ENCODE measurements at regions not wholly inside any gene's neighbourhood (a gene's known extent, or its start where the extent isn't known, plus 50 kb on each side); places are given as distances from the start of the nearest gene placed in this dataset.

- TF ChIP-seq JUN (IDR thresholded peaks at IDR 0.05; ENCODE audit: borderline replicate concordance, insufficient read depth, insufficient read length, low read depth) = no peak
- no peak for TF ChIP-seq GATA2 (IDR thresholded peaks at IDR 0.05; ENCODE audit: insufficient read depth, insufficient read length, low read depth, low read length)
- TF ChIP-seq POLR2AphosphoS5 (IDR thresholded peaks at IDR 0.05; ENCODE audit: insufficient read depth, low read depth, low read length) = no peak
- no peak for TF ChIP-seq EZH2 (IDR thresholded peaks at IDR 0.05; ENCODE audit: borderline replicate concordance, low read depth, low read length, severe bottlenecking)
- no peak for TF ChIP-seq MAX (IDR thresholded peaks at IDR 0.05; ENCODE audit: insufficient read depth, insufficient read length)
- no peak for TF ChIP-seq POLR2A (IDR thresholded peaks at IDR 0.05; ENCODE audit: low read depth, low read length)
- TF ChIP-seq FOS (IDR thresholded peaks at IDR 0.05; ENCODE audit: borderline replicate concordance, insufficient read depth, low read length) = no peak
- no peak for FAIRE-seq
- POLR2A ChIA-PET = no interaction called here
- H2AFZ ChIP-seq (ENCODE audit: low read depth, low read length) = no peak overlapping the region
- H3K4me2 ChIP-seq (ENCODE audit: insufficient read depth, low read length) = no peak overlapping the region
- no peak overlapping the region for H3K9ac ChIP-seq (replicated peaks; ENCODE audit: extremely low read depth, insufficient read depth, low read length)
- dilution Hi-C loops (cut with MboI; ENCODE audit: extremely low pct_ligation_motif_present, low sequenced_read_pairs) (no loop called here), intact Hi-C loops (cut with micrococcal nuclease) (no loop called here)
- H3K27me3 ChIP-seq (ENCODE audit: control insufficient read depth in 2 of 2, insufficient read depth in 2 of 2, low read length in 2 of 2) = no peaks in the 10 kb centered on the region
- H3K4me3 ChIP-seq (replicated peaks in 1 of 3; ENCODE audit: insufficient read depth in 1 of 3, low read depth in 1 of 3, low read length in 3 of 3) = no peak overlapping the region
- H3K9me3 ChIP-seq (replicated peaks; ENCODE audit: control insufficient read depth, insufficient read depth, low read length) = no peaks in the 10 kb centered on the region
- no peaks in the 10 kb centered on the region for H3K79me2 ChIP-seq (ENCODE audit: control insufficient read depth, insufficient read depth, low read length)
- no peaks in the 10 kb centered on the region for H3K36me3 ChIP-seq (ENCODE audit: control insufficient read depth in 2 of 2, extremely low read depth in 1 of 2, insufficient read depth in 2 of 2, low read length in 2 of 2)
- CTCF ChIA-PET = no interaction called here
- H3K9me1 ChIP-seq (replicated peaks; ENCODE audit: control insufficient read depth, extremely low read depth, insufficient read depth, low read length) = no peaks in the 10 kb centered on the region
- no TSS peak for BruUV-seq (replicated peaks)
- no peaks in the 10 kb centered on the region for H3K4me1 ChIP-seq (ENCODE audit: control insufficient read depth, extremely low read depth, insufficient read depth, low read length)
- H3K27ac ChIP-seq (ENCODE audit: insufficient read depth, low read depth, low read length) = no peak overlapping the region
- DNase-seq (ENCODE audit: low read depth, low spot score) = no peak
- H4K20me1 ChIP-seq (replicated peaks; ENCODE audit: control insufficient read depth, extremely low read depth, insufficient read depth, low read length) = no peaks in the 10 kb centered on the region
Measured at GRCh38 chr14:56868660-56869059, 58.4 kb upstream of the OTX2 start.

GRCh38 chr14:56862836-56863235, 52.6 kb upstream of the OTX2 start:
- Histone ChIP-seq H3K36me3 (ENCODE audit: control insufficient read depth in 2 of 2, extremely low read depth in 1 of 2, insufficient read depth in 2 of 2, low read length in 2 of 2) (no peaks in the 10 kb centered on the region), H3K9ac (replicated peaks; ENCODE audit: extremely low read depth, insufficient read depth, low read length) (no peak overlapping the region), H3K27ac (ENCODE audit: insufficient read depth, low read depth, low read length) (no peak overlapping the region), H3K9me1 (replicated peaks; ENCODE audit: control insufficient read depth, extremely low read depth, insufficient read depth, low read length) (no peaks in the 10 kb centered on the region), H4K20me1 (replicated peaks; ENCODE audit: control insufficient read depth, extremely low read depth, insufficient read depth, low read length) (no peaks in the 10 kb centered on the region), H3K4me3 (replicated peaks in 1 of 3; ENCODE audit: insufficient read depth in 1 of 3, low read depth in 1 of 3, low read length in 3 of 3) (no peak overlapping the region), H2AFZ (ENCODE audit: low read depth, low read length) (no peak overlapping the region), H3K4me2 (ENCODE audit: insufficient read depth, low read length) (no peak overlapping the region), H3K27me3 (ENCODE audit: control insufficient read depth in 2 of 2, insufficient read depth in 2 of 2, low read length in 2 of 2) (no peaks in the 10 kb centered on the region), H3K4me1 (ENCODE audit: control insufficient read depth, extremely low read depth, insufficient read depth, low read length) (no peaks in the 10 kb centered on the region), H3K79me2 (ENCODE audit: control insufficient read depth, insufficient read depth, low read length) (no peaks in the 10 kb centered on the region), H3K9me3 (replicated peaks; ENCODE audit: control insufficient read depth, insufficient read depth, low read length) (no peaks in the 10 kb centered on the region)
- intact Hi-C loops (cut with micrococcal nuclease) = no loop called here
- POLR2A ChIA-PET = no interaction called here
- CTCF ChIA-PET = no interaction called here
- DNase-seq (ENCODE audit: low read depth, low spot score) (no peak), FAIRE-seq (no peak)
- TF ChIP-seq FOS (IDR thresholded peaks at IDR 0.05; ENCODE audit: borderline replicate concordance, insufficient read depth, low read length) = no peak
- no peak for TF ChIP-seq MYC (IDR thresholded peaks at IDR 0.05; ENCODE audit: low read depth, low read length)
- no peak for TF ChIP-seq GATA2 (IDR thresholded peaks at IDR 0.05; ENCODE audit: insufficient read depth, insufficient read length, low read depth, low read length)
- TF ChIP-seq POLR2A (IDR thresholded peaks at IDR 0.05; ENCODE audit: low read depth, low read length) = no peak
- TF ChIP-seq EZH2 (IDR thresholded peaks at IDR 0.05; ENCODE audit: borderline replicate concordance, low read depth, low read length, severe bottlenecking) = no peak
- TF ChIP-seq JUN (IDR thresholded peaks at IDR 0.05; ENCODE audit: borderline replicate concordance, insufficient read depth, insufficient read length, low read depth) = no peak
- TF ChIP-seq POLR2AphosphoS5 (IDR thresholded peaks at IDR 0.05; ENCODE audit: insufficient read depth, low read depth, low read length) = no peak
- TF ChIP-seq MAX (IDR thresholded peaks at IDR 0.05; ENCODE audit: insufficient read depth, insufficient read length) = no peak
- TF ChIP-seq CTCF (IDR thresholded peaks at IDR 0.05; ENCODE audit: extremely low read depth in 1 of 2, insufficient read depth in 1 of 2, low read depth in 1 of 2, low read length in 2 of 2) = no peak
- no TSS peak for BruUV-seq (replicated peaks)
- dilution Hi-C loops (cut with MboI; ENCODE audit: extremely low pct_ligation_motif_present, low sequenced_read_pairs) = no loop called here
